Endodermal cell (in vitro differentiated cells): ENCODE measurements at regions not wholly inside any gene's neighbourhood (a gene's known extent, or its start where the extent isn't known, plus 50 kb on each side); places are given as distances from the start of the nearest gene placed in this dataset.

Source experiments
- DNase-seq: peaks from one replicate; pipeline ENCODE4 v3.0.0-alpha.2; 2017
- H3K27ac ChIP-seq: 2 replicates; pipeline ENCODE4 v1.5.1; 2013; ENCODE audit warnings: mild to moderate bottlenecking, low read depth, low read length, moderate library complexity
- H3K27me3 ChIP-seq: 2 replicates; pipeline ENCODE4 v1.6.1; 2013; ENCODE audit warnings: mild to moderate bottlenecking, low read length, moderate library complexity; ENCODE audit not compliant: insufficient read depth, control insufficient read depth, poor library complexity, severe bottlenecking
- H3K36me3 ChIP-seq: 2 replicates; pipeline ENCODE4 v1.7.0; 2013; ENCODE audit warnings: mild to moderate bottlenecking, low read length, moderate library complexity; ENCODE audit not compliant: control insufficient read depth, insufficient read depth
- H3K4me1 ChIP-seq: one replicate; pipeline ENCODE4 v1.7.0; 2013; ENCODE audit warnings: low read length; ENCODE audit not compliant: control insufficient read depth, insufficient read depth
- H3K4me3 ChIP-seq: 2 replicates; pipeline ENCODE4 v1.5.1; 2013; ENCODE audit warnings: mild to moderate bottlenecking, low read length, moderate library complexity
- H3K9ac ChIP-seq: 2 replicates; pipeline ENCODE4 v1.6.1; 2013; ENCODE audit warnings: mild to moderate bottlenecking, low read length, moderate library complexity; ENCODE audit not compliant: poor library complexity, severe bottlenecking; ENCODE audit errors: extremely low read depth
- H3K9me3 ChIP-seq: 2 replicates; pipeline ENCODE4 v1.6.1; 2013; ENCODE audit warnings: mild to moderate bottlenecking, low read length, moderate library complexity; ENCODE audit not compliant: control insufficient read depth
- H3K27ac Mint-ChIP-seq: 2 replicates; pipeline ENCODE4 v1.8.0; 2020; ENCODE audit warnings: mixed read lengths
- H3K27me3 Mint-ChIP-seq: 2 replicates; pipeline ENCODE4 v1.8.0; 2021; ENCODE audit warnings: mild to moderate bottlenecking, mixed read lengths; ENCODE audit not compliant: insufficient read depth
- H3K36me3 Mint-ChIP-seq: 2 replicates; pipeline ENCODE4 v1.8.0; 2020; ENCODE audit warnings: low read depth, mixed read lengths
- H3K4me1 Mint-ChIP-seq: 2 replicates; pipeline ENCODE4 v1.8.0; 2020; ENCODE audit warnings: mixed read lengths
- H3K4me3 Mint-ChIP-seq: 2 replicates; pipeline ENCODE4 v1.8.0; 2020; ENCODE audit warnings: mild to moderate bottlenecking, moderate library complexity, mixed read lengths
- H3K9me3 Mint-ChIP-seq: 2 replicates; pipeline ENCODE4 v1.8.0; 2020; ENCODE audit warnings: mild to moderate bottlenecking, mixed read lengths
- CTCF ChIP-seq: fragments of 200-600 bp; sonication (generic); conservative IDR thresholded peaks from 2 replicates; pipeline ENCODE4 v1.5.0; 2021; ENCODE audit warnings: antibody characterized with exemption, mild to moderate bottlenecking
- WGBS, 2 experiments: methylation state at CpG; one replicate each; pipeline versions ENCODE4 v1.1.5 to v1.1.7; 2013; ENCODE audit warnings: missing lambda C conversion rate in 2 of 2, mixed read lengths in 1 of 2; ENCODE audit not compliant: insufficient coverage in 1 of 2, insufficient read length in 1 of 2; 5-methylcytosine and 5-hydroxymethylcytosine counted together

GRCh38 chr12:130110914-130111313 is 51.4 kb upstream of the FZD10 start:
- H3K27me3 Mint-ChIP-seq = peaks cover 69% of the 10 kb centered on the region
- Histone ChIP-seq H3K27ac (no peak overlapping the region), H3K9me3 (no peaks in the 10 kb centered on the region), H3K9ac (no peak overlapping the region), H3K36me3 (no peaks in the 10 kb centered on the region), H3K27me3 (peaks cover 11% of the 10 kb centered on the region), H3K4me1 (no peaks in the 10 kb centered on the region), H3K4me3 (no peak overlapping the region)
- no peaks in the 10 kb centered on the region for H3K4me1 Mint-ChIP-seq
- no peak overlapping the region for H3K27ac Mint-ChIP-seq
- DNase-seq = no peak
- H3K4me3 Mint-ChIP-seq = no peak overlapping the region
- WGBS, 2 experiments = 67 to 87% methylated on average over 5 to 8 of the region's 8 CpGs
- TF ChIP-seq CTCF = no peak
- H3K9me3 Mint-ChIP-seq = peaks cover 2% of the 10 kb centered on the region
- H3K36me3 Mint-ChIP-seq = no peaks in the 10 kb centered on the region

DNA sequence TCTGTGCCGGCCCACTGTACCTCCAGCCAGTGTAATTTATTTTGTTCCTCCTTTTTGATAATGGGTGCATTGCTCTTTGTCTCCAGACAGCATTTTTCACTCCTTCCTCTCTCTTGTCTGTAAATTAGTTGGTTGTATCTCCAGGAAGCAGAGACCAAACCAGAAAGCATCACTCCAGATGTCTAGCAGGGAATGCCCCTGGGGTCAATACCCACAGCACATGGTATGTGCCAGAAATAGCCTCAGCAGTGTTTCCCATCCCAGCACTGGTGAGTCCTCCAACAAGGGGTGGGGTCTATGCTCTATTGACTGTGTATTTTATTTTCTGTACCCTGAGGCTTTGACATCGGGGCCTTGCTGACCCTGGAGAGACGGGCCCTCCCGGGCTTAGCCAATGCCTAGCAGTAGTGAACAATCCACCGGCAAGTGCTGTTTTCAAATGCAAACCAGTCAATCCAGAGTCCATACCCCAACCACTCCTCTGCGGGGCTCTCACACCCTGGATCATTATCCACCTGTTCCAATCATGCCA is 50.2 kb upstream of the FZD10 start:
- no peaks in the 10 kb centered on the region for H3K4me1 ChIP-seq
- peaks cover 2% of the 10 kb centered on the region for H3K4me1 Mint-ChIP-seq
- no peak overlapping the region for H3K4me3 ChIP-seq
- H3K36me3 Mint-ChIP-seq = no peaks in the 10 kb centered on the region
- peaks cover 2% of the 10 kb centered on the region for H3K9me3 Mint-ChIP-seq
- no peak for DNase-seq
- TF ChIP-seq CTCF = no peak
- H3K4me3 Mint-ChIP-seq = no peak overlapping the region
- H3K9me3 ChIP-seq = no peaks in the 10 kb centered on the region
- no peak overlapping the region for H3K9ac ChIP-seq
- no peak overlapping the region for H3K27ac ChIP-seq
- WGBS, 2 experiments = 80 to 88% methylated on average over 1 to 6 of the region's 6 CpGs
- H3K36me3 ChIP-seq = no peaks in the 10 kb centered on the region
- peaks cover 61% of the 10 kb centered on the region for H3K27me3 Mint-ChIP-seq
- H3K27me3 ChIP-seq = peaks cover 6% of the 10 kb centered on the region
- no peak overlapping the region for H3K27ac Mint-ChIP-seq
